CD4-positive, alpha-beta T cell treated with Interleukin-17A for 4 hours (primary cell): ENCODE measurements at regions not wholly inside any gene's neighbourhood (a gene's known extent, or its start where the extent isn't known, plus 50 kb on each side); places are given as distances from the start of the nearest gene placed in this dataset.
"Not testable (repeated sequence)": the region's sequence is repeated elsewhere in the genome, so short reads cannot be mapped to it uniquely, and the experiment has no call there.

Experiments used
- DNase-seq: peaks from one replicate; pipeline ENCODE4 v3.0.0-alpha.2; 2020; ENCODE audit warnings: mixed read lengths

DNA sequence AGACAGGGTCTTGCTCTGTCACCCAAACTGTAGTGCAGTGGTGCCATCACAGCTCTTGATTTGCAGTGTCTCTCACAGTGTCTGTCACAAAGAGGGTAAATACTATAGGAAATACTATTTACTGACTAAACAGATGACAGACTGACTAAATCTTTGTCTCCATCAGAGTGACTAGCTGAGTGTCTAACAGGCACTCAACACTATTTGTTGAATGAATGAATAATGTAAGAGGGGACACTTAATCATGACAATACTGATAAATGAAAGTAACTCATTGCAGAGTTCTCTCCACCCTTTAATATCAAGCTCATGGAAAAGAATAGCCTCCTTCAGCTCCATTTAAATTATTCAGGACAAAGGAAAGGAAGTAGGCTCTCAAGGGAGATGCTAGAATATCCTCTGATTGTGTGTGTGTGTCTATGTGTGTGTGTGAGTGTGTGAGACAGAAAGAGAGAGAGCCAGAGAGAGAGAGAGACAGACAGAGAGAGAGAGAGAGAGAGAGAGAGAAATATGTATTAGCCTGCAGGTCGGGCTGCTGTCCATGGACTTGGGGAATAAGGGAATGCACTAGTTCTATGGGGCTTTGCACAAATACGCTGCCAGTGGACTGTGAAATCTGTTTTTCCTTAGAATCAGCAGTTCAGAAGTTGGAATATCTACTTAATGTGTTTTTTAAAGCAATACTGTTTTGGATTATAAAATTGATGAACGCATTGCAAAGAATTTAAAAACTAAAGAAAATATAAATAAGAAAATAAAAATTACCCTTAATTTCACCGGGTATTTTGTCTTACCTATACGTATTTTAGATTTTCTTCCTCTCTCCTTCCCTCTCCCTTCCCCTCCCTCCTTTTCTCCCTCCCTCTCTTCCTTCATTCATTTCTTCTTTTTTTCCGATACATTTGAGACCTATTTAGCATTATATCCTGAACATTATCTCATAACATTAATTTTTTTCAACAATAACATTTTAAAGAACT is 132.9 kb upstream of the LRIG1 start:
- DNase-seq: no peak

DNA sequence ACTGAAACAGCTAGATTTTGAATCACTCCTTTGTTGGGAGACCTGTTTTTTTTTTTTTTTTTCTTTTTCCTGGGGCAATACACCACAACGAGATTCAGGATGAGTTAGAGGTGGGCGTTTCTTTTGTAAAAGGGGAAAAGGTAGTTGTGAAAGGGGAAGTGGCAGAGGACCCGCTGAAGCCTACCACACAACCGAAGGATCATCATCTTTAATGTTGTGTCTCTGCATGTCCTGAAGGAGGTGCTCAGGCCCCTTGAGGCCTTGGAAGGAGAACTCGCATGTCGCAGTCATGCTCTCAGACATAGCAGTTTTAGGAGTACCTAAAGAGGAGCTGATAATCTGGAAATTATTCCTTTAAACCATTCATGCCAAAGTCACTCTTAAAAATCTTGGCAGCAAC is 137.9 kb upstream of the LRIG1 start:
- no peak for DNase-seq

DNA sequence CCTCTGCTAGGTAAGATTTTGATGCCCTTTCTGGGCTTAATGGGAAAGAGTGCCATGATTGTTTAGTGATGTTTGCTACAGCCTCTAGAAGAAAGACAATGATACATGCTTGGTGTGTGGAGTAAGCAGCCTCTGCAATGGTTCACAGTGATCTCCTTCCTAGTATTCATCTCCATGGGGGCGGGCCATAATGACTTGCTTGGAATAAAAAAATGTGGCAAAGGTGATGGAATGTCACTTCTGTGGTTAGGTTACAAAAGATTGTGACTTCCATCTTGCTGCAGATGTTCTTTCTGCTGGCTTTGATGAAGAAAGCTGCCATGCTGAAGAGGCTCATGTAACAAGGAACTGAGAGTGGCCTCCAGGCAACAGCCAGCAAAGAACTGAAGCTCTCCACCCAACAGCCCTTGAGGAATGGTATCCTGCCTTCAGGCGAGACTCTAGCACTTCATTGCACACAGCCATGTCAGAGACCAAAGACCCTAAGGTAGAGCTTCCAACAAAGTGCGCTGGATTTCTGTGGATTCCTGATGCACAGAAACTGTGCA is 139.1 kb upstream of the LRIG1 start:
- DNase-seq: no peak

DNA sequence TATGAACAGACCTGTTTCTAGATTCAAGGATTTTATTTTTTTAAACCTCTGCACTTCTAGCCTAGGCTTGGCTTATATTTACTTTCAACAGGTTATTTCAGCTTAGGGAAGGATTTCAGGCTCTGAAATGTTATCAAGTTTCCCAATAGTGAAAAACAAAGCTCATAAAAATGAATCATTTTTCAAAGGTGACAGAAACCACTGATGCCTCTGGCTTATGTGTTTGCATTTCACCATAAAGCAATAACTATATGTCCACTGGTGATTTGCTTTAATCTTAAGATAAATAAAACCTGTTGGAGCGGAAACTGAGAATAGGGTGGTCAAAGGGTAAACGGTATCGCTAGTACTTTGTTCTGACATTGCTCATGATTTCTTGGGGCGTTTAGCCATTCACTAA is 141.2 kb upstream of the LRIG1 start:
- no peak for DNase-seq

DNA sequence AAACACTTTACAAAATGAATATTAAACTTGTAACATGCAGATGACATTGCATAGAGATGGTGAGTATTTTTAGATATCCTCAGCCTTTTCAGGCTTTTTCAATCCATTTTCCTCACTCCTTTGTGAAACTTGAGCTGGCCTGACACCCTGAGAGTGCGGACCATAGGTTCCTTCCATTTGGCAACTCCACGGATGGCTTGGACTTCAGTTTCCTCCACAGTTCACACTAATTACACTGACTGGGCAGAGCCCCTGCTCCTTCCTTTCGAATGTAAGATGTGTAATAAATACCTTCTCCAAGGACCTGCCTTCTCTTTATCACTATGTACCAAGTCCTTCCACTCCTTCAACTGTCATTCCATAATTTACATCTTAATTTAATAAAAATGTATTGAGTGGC is 141.7 kb upstream of the LRIG1 start:
- DNase-seq: no peak

DNA sequence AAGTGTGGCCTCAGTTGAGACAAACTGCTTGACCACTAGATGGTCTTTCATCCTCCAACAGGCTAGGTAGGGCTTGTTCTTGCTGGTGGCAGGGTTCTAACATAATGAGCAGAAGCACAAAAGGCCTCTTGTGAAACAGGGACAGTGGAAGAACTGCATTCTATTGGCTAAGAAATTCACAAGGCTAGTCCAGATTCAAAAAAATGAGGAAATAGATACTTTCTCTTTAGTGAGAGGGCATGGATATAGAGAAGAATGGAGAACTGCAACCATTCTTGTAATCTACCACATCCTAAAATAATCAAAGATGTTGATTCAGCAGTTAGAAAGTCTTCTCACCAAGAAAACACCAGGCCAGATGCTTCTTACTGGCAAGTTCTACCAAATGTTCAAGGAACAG is 143.7 kb upstream of the LRIG1 start:
- no peak for DNase-seq

DNA sequence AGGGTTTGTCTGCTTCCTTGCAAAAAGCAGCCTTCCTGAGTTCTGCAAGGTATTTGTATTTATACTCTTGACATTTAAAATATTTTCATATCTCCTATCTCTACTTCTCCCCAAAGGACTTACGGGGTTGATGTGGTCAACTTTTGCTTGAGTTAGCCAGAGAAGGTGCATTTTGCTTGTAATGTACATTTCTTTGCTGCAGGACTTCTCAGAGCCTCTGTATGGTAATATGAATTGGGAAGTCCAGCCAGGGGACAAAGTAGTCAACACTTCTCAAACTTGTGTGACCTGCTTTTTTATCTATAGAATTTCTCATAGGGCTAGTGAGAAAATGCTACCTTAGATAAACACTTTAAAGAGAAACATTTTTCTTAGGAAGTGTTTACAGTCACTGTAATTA is 148.2 kb upstream of the LRIG1 start:
- DNase-seq: no peak

DNA sequence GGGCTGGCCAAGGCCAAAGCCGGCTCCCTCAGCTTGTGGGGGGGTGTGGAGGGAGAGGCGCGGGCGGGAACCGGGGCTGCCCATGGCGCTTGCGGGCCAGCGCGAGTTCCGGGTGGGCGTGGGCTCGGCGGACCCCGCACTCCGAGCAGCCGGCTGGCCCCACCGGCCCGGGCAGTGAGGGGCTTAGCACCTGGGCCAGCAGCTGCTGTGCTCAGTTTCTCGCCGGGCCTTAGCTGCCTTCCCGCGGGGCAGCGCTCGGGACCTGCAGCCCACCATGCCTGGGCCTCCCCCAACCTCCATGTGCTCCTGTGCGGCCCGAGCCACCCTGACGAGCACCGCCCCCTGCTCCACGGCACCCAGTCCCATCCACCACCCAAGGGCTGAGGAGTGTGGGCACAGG is 150.7 kb upstream of the LRIG1 start:
- not testable (repeated sequence) for DNase-seq

DNA sequence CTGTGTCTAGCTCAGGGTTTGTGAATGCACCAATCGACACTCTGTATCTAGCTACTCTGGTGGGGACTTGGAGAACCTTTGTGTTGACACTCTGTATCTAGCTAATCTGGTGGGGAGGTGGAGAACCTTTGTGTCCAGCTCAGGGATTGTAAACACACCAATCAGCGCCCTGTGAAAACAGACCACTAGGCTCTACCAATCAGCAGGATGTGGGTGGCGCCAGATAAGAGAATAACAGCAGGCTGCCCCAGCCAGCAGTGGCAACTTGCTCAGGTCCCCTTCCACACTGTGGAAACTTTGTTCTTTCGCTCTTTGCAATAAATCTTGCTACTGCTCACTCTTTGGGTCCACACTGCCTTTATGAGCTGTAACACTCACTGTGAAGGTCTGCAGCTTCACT is 151.3 kb upstream of the LRIG1 start:
- DNase-seq: not testable (repeated sequence)

DNA sequence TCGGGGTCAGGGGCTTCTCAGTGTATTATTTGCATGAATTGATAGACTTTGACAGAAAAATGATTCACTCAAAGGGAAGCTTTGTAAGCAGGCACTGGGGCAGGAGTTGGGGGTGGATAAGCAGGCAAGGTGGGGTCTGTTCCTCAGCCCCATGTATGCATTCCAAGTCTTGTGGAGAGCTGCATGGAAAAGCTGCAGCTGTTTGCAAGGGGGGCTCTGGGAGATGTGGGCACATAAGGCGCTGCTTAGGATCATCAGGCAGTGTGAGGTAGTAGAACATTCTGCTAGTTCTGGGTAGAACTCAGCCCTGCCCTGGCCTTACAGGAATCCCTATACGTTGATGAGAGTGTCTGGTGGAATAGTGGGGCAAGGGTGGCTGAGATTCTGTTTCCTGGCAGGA is 154.2 kb upstream of the LRIG1 start:
- DNase-seq: no peak

DNA sequence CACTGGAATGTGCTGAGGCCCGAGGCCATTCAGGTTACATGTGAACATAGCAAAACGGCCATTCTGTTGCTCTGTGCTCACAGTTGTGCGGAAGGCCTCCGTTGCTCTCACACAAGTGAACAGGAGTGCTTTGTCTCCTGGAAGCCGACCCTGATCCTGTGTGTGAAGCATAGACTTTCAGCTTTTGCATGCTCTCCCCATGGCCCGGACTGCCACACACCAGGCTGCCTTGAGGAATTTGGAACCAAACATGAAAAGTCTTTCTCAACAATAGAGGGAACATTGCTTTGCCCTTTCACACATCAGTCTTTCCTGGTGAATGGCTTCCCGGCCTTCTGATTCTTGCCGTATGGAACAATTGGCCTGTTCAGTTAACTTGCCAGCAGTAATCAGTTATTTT is 154.8 kb upstream of the LRIG1 start:
- no peak for DNase-seq

DNA sequence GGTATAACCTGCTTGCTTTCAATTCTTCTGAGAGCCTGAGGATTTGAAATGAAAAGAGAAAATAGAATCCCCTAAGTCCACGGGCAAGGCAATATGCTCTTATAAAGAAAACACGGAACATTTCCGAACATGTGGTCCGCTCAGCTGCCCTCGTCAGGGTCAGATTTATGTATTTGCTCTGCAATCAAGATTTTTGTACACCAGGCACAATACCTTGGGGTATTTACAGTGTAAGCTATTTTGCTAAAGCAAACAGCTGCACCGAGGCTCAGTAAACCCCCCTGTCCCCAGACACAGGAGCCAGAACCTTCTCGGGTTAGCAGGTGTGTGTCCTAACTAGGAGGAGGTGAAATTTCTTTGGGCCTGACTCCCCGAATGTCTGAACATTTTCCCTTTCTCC is 155.8 kb upstream of the LRIG1 start:
- no peak for DNase-seq

DNA sequence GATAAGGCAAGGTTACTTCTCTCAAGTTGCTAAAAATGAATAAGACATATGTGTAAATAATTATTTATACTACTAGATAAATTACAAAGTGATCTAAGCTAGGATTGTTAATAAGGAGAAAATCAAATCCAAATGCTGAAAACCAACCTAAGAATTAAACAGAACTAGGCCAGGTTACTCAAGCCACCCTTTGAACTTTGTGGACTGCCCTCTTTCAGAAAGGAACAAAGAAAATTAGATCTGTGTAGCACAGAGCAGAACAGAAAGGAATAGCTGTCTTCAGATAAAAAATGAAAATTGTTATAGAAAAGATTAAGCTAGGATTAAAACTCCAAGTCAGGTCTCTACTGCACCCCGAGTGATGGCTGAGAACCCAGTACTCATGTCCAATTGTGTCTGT is 158.2 kb upstream of the LRIG1 start:
- no peak for DNase-seq

DNA sequence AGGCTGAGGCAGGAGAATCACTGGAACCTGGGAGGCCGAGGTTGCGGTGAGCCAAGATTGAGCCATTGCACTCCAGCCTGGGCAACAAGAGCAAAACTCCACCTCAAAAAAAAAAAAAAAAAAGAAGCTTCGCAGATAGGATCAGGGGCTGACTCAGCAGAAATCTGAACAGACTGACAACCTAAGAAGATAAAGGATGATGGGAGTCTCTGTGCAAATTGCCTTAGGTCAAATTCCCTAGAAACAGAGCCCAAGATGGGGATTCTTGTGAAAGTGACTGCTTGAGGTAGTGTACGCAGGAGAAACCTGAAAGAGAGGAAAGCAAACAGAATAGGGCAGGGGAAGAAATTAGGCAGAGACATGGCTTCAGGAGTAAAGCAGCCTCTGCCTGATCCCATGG is 160.8 kb upstream of the LRIG1 start:
- DNase-seq: no peak

DNA sequence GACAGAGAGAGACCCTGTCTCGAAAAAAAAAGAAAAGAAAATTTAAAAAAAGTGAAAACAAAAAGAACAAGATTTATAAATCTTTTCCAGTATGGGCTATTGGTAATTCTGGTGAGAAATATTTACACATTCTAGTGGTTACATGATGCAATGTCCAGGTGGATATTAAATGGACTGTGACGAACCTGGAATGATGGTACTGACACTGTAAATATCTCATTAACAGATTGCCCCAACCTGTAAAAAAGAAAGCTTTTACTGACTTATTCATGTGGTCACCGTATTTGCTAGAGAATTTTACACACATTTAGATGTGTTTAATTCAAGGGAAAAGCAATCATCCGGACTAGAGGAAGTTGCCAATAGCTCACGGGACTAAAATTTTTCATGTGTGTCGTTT is 162.1 kb upstream of the LRIG1 start:
- DNase-seq: no peak

DNA sequence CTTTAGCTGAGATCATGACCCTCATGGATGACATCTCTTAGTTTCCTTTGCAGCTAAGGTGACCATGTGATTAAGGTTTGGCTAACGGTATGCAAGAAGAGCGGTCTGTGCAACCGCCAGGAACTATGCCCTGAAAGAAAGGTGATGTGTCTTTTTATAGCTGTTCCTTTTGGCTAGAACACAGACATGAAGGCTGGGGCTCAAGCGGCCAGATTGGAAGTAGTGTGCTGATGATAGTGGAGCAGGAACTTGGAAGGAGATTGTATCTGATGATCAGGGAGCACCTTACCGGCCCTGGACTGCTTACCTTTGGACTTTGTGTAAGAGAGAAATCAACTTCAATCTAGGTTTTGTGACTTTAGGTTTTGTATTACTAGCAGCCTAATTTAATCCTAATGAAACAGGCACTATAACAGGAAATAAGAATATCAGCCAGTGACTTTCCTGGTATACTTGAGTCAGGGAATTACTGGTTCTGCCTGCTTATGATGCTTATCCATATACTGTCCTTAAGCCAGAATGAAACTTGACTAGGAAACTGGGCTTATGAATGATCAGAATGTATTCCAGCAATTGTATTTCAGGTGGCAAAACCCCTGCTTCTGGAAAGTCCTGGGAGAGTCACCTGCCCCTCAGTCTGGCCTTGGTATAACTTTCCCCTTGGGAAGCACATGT is 164.3 kb upstream of the LRIG1 start:
- DNase-seq: no peak

DNA sequence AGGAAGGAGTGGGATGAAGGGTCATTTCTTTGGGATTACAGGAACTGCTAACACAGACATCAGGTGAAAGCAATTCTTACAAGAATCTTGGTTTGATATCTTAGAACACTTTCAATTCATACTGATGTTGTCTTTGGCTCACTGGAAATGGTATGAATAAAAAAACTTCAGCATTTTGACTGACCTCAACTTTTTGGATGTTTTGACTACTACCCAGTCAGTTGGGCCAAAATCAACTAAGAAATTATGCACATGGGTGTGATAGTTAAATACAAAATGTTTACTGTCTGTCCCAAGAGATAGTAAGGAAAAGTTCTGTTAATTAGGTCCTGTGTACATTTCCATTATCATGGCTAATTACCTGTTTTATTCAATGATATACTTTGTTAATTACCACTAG is 165.5 kb upstream of the LRIG1 start:
- no peak for DNase-seq

DNA sequence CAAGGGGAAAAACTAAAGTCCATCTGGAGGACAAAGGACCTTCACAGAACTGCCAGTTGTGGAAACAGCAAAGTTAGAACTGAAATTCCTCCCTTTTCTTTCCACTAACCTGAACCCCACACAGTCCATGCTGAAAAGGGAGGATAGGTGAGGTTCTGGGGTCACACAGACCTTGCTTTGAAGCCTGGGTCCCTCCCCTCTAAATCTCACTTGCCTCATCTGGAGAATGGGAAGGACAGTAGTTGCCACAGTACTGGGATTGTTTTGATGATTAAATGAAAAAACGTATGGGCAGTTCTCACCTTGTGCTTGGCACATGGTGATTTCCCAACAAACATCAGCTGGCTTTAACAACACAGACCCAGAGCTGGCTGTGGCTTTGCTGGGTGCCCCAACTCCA is 166.4 kb upstream of the LRIG1 start:
- no peak for DNase-seq

DNA sequence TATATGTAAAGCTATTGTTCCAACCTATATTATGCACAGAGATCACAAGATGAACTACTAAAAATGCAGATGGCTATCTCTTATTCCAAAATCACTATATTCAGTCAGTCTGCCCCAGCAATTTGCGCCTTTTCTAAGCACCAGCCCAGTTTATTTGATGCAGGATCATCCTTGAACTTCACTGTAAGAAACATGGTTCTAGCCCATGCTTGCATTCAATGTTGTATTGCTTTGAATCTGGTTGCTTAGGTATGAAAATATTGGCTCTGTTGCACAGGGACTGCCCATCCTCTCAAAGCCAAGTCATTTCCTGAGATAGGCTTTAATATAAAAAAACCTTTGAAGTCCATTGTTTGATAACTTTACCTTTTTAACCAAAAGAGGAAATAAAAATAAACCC is 170.5 kb upstream of the LRIG1 start:
- DNase-seq: no peak

DNA sequence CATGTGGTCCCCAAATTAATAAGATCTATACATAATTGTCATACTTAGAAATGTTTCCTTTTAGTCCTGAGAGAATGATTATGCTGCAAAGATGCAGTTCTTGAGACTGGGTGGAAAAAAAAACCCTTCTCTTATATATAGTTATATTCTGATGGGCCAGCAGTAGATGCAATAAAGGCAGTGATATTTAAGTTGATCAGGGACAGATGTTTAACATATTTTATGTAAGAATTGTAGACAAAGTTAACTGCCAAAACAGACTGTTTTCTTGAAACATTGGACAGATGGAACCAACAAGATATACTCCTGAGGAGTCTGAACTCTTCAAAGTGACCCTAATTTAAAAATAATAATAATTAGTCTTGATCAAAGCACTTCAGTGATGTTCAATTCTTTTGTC is 172.0 kb upstream of the LRIG1 start:
- DNase-seq: no peak

DNA sequence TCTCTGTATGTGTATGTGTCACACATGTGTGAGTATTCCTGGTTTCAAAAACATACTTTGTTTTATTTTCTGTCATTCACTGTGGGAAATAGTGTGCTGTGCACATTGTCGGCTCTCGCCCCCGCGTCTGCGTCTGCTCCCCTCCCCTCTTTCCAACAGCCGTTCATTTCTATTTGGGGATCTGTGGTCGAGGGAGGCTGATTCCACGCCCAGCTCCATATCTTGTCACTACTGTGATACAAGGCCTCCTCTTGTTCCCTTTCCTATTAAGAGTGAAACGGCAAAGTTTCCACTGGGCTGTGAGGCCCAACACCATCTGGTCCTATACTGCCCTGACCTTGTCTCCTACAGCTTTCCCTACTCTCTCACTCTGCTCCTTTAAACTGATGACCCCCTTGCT is 172.5 kb upstream of the LRIG1 start:
- DNase-seq: no peak

DNA sequence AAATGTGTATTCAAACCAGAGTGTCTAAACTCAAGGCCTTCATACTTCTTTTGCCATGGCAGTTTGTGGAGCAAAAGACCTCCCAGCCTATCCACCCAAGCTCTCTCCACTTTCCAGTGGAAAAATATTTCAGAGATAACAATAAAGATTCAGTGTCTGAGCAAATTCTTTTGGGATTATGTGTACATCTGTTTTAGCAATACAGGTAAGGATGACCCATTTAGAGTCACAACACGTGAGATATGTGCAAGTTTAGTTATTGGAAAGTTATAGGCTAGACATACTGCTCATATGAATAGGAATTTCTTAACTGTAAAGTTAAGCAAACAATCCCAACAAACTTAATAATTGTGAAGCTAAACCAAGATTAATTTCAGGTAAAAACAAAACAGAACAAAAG is 174.5 kb upstream of the LRIG1 start:
- DNase-seq: no peak

DNA sequence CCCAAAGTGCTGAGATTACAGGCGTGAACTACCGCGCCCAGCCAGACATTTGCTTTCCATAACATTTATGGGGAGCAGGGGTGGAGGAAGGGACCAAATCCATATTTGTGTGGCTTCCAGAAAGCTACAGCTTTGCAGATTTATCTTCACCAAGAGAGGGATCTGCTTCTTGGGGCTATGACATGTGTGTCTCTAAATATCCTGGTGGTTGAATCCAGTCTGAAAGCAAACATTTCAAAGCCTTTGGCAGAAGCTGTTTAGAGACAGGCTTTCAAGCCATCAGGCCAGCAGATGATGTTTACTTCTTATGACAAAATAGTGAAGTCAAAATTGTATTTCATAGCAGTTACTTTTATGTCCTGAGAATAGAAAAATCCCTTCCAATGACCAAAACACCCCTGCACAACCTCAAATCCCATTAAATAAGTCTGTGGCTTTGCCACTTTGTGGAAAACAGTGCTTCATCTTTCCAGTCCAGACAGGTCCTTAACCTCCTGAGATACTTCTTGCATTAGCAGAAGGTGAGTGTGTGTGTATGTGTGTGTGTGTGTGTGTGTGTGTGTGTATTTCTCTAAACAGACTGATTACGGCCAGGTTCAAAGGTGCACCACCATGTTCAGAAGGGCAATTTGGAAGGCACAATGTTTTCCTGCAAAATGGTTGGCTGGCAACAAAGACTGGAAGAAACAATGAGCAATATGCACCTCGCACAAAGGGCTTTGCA is 191.4 kb upstream of the LRIG1 start:
- no peak for DNase-seq

DNA sequence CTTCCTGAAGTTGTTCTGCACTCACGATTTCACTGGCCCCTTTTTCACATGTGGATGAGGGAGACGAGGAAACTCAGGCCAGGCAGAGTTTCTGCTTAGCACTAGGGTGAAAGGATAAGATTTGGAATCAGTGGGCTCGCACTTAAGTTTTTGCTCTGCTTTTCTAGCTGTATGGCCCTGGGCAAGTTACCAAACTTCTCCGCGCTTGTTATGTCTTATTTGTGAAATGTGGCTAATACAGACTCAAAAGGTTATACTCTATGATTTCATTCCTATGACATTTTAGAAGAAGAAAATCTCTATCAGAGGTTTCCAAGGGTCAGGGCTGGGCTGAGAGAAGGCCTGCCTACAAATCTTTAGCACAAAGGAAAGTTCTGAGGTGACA is 191.9 kb upstream of the LRIG1 start:
- no peak for DNase-seq
